ENCODE measurements at regions not wholly inside any gene's neighbourhood (a gene's known extent, or its start where the extent isn't known, plus 50 kb on each side); places are given as distances from the start of the nearest gene placed in this dataset.
"Not testable (repeated sequence)": the region's sequence is repeated elsewhere in the genome, so short reads cannot be mapped to it uniquely, and the experiment has no call there.

DNA sequence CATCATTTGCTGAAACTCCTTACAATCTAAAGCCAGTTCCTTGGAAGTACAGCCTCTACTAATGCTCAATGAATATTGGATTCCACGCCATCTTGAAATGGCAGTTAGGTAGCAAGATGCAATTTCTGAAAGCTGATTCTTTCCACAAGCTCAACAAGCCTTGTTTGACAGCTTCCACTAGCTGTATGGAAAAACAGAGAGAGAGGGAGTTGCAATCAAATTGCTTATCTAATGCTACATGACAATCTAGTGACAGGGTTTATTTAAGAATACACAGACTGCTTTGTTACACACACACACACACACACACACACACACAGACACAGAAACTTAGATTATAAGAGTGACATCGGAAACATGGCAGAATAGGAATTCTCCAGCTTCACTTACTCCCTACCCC, 288.4 kb upstream of the DEPDC1 start:
- DNase-seq: no peak

- DNase-seq: no peak
These were observed 291.9 kb upstream of the DEPDC1 start for GRCh38 chr1:68788762-68789161.

DNA sequence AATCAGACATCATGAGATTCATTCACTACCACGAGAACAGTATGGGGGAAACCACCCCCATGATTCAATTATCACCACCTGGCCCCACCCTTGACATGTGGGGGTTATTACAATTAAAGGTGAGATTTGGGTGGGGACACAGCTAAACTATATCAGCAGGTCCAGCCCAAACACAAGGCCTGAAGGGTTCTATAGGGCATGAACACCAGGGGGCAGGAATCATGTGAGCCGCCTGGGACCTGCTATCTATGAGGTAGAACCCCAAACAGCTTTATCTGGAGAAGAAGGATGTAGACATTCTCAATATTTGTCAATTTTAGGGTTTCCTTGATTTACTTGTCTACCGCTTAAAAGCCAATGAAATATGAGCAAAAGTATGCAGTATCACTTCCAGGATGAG, 294.9 kb upstream of the DEPDC1 start:
- no peak for DNase-seq

GRCh38 chr1:68795956-68796355, 299.1 kb upstream of the DEPDC1 start:
- DNase-seq: no peak

GRCh38 chr1:68796888-68797287, 300.0 kb upstream of the DEPDC1 start:
- no peak for DNase-seq

DNA sequence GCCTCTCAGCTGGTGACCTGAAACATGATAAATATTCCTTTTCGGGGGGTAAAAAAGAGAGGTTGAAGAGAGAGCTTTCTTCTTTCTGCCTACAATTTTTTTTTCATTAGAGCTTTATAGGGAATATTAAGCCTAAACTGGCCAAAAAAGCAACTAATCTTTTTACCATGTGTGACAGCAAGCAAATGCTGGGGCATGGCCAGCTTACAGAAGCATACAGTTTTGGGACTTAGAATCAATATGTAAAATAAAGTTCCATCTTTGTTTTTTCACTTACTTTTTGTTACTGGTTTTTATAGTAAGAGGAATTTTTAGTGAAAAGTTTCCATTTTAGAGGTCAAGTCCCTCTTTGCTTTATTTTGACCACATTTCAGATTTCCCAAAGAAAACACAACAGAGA, 301.2 kb upstream of the DEPDC1 start:
- no peak for DNase-seq

GRCh38 chr1:68799096-68799495, 302.2 kb upstream of the DEPDC1 start:
- DNase-seq: no peak

DNA sequence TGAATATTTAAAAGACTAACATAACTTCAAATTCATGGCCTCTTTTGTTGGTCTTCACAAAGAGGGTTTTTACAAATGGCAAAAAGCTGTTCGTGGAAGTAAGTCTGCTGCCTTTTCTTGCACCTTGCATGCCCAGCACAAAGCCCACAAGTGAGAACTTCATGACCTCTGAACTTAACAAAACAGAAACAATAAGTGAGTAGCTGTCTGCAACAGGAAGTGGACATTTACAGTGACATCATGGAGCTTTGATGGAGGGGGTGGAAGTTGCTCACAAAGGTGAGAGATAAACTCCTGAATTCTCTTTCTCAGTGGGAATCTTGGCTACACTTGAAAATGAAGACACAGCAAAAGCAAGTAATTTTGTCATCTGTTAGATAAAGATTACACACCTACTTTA, 303.3 kb upstream of the DEPDC1 start:
- DNase-seq: no peak

DNA sequence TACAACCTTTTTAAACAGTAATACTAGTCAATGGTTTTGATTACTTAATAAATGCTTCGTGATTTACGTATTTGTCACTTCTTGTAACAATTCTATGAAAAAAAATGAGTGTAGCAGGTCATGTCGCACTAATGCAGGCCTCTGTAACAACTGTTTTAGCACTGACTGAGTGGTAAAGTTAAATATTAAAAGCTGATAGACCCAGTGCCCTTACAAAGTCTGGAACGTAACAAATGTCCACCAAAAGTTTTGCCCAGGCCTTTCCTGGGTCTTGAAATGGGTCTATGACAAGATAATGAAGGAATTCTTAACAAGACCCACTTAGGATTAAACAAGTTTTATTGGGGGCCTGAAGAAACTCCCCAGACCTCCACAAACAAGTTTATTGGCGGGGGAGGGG, 304.6 kb upstream of the DEPDC1 start:
- no peak for DNase-seq

- DNase-seq: no peak
These were observed 308.3 kb upstream of the DEPDC1 start for GRCh38 chr1:68805097-68805641.

DNA sequence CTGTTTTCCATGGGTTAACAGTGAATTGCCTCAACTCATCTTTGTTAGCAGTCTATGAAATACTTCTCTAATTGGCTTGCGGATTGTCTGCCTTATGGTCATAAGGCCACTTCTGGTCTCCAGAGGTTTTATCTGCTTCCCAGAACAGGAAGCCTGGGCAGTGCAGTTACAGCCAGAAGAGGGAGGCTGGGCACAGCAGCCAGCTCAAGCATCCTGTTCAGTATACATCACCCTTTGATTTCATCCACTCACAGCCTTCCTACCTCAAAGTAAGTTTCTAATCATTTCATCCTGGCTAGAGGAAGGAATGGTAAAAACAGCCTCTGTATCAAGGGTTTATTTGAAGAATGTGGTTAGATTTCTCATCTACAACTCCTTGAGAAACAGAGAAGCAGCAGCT, 311.5 kb upstream of the DEPDC1 start:
- DNase-seq: no peak

- no peak for DNase-seq
These were observed 314.9 kb upstream of the DEPDC1 start for GRCh38 chr1:68811806-68812205.

DNA sequence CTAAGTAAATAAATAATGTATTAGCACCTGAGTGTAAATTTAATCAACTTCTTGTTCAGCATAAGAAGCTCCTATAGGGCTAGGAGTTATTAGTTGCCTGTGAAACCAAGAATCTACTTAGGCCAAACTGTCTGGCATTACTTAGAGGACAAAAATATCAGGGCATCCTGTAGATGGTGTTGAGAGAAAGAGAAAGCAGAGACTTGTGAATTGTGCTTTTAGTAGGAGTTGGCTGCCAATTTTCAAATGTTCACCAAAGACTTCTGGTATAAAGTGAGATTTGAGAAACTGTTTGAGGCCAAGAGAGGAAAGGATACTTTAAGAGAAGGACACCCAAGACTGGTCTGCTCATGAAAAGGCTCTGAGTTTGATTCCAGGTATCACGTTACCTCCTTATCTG, 315.5 kb upstream of the DEPDC1 start:
- DNase-seq: no peak

DNA sequence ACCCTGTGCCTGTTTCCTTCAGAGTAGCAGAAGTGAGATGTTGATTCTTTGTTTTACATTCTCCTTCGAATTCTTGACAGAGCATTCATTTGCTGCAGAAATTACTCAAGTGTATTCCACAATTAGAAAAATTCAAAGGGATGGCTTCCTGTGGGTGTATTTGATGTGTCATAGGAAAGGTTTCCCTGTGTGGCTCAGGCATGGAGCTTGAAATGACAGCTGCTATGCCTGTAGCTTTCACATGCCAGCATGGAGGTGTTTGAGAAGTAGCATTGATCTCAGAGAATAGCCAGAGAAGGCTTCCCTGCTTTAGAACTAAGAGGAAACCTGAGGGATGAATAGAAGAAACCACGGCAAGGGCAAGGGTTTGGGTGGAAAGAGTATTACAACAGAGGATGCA, 317.2 kb upstream of the DEPDC1 start:
- no peak for DNase-seq

DNA sequence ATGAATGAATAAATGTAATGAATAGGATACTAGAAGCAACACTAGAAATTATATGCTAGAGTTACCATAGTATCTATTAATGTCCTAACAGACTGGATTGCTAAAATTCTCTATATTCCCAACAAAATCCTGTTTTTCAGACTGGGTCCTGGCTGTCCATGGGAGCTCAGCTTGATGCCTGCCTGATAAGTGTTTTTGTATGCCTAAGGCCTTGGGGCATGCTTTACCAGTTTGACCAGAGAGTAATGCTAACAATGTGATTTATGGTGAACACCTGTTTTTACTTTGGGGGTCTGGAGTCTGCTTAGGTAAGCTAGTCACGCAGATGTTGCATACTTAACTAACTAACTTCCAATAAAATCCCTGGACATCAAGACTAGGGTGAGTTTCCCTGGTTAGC, 318.8 kb upstream of the DEPDC1 start:
- DNase-seq: no peak

GRCh38 chr1:68817505-68818210, 320.8 kb upstream of the DEPDC1 start:
- DNase-seq: not testable (repeated sequence)

GRCh38 chr1:68819190-68819829, 322.4 kb upstream of the DEPDC1 start:
- no peak for DNase-seq

DNA sequence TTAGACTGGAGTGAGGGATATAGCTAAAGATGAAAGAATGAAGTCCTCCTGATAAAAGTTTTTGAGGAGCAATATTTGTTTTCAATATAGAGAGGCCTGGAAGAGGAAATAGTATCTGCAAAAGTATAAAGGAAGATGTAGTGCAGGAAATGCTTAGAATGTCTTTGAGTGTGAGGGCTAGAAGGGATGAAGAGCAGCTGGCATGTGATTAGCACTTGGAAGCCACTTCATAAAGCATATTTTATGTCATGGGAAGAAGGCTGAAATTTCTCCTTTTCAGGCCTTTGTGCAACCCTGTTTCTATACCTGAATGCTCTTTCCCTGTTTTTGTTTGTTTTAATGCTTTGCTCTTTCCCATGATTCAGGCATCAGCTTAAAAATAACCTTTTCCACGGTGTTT, 323.3 kb upstream of the DEPDC1 start:
- DNase-seq: no peak

- DNase-seq: no peak
These were observed 330.0 kb upstream of the DEPDC1 start for GRCh38 chr1:68826836-68827235.

DNA sequence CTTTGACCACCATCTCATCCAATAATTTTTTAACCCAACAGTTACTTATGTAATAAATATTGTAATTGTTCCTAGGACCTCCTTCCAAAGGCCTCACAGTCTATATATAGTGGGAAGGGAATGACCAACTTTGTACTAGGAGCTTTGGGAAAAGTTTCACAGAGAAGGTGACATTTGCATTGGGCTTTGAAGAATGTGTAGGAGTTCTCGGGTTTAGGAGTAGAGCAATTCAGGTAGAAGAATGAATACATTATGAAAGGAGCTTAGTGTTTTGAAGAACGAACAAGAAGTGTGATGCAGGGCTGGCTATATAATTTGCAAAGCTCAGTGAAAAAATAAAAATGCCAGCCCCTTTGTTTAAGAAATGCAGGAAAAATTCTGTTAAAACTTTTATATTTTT, 330.4 kb upstream of the DEPDC1 start:
- no peak for DNase-seq

DNA sequence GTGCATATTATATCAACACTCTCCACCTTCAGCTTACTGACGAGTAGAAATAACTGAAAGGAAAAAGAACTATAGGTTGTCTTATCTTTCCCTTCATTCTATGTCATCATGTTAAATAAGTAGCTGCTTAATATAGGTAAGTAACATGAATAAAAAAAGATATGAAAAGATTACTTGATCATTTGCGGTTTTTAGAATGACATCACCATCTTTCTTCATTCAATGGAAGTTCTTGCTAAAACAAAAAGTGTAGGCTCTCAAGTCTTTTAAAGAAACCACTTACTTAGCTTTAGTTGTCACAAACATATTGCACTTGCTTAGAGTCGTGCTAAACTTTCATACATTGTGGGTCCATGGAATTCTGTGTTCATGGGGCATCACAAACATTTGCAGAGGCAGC, 331.1 kb upstream of the DEPDC1 start:
- DNase-seq: no peak

- DNase-seq: no peak
These were observed 334.4 kb upstream of the DEPDC1 start for GRCh38 chr1:68831281-68831680.

DNA sequence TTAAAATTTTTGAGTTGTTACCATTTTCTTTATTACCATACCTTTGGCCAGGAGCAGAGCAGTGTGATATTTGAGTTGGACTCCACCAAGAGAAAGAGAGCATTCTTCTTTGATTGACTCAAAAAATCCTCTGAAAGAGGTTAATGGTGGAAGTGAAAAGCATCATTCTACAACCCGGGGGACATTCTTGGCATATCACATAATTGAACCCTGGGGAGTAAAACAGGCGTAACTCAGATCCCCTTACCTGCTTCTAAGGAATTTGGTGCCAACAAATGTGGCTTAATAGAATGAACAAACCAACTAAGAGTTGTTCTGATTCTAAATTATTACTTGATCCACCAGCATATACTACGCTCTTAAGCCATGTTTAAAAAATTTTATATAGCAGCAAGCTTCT, 351.1 kb upstream of the DEPDC1 start:
- DNase-seq: no peak

GRCh38 chr1:68868606-68869005, 371.7 kb upstream of the DEPDC1 start:
- DNase-seq: no peak

- DNase-seq: no peak
These were observed 376.3 kb upstream of the DEPDC1 start for GRCh38 chr1:68873144-68873543.
